Stimulated activated CD4-positive, alpha-beta T cell treated with anti-CD3 and anti-CD28 coated beads, Interleukin-4, amount 100 ng/mL, for 4 hours (primary cell): ENCODE measurements at regions not wholly inside any gene's neighbourhood (a gene's known extent, or its start where the extent isn't known, plus 50 kb on each side); places are given as distances from the start of the nearest gene placed in this dataset.

ENCODE experiments used
- DNase-seq, 2 experiments: peaks; one replicate each; pipeline ENCODE4 v3.0.0-alpha.2; 2020

- no peak for DNase-seq
Observed at GRCh38 chr5:68894673-68895072, 199.1 kb upstream of the SLC30A5 start.

GRCh38 chr5:68898951-68899471 lies 194.8 kb upstream of the SLC30A5 start:
- no peak for DNase-seq

DNA sequence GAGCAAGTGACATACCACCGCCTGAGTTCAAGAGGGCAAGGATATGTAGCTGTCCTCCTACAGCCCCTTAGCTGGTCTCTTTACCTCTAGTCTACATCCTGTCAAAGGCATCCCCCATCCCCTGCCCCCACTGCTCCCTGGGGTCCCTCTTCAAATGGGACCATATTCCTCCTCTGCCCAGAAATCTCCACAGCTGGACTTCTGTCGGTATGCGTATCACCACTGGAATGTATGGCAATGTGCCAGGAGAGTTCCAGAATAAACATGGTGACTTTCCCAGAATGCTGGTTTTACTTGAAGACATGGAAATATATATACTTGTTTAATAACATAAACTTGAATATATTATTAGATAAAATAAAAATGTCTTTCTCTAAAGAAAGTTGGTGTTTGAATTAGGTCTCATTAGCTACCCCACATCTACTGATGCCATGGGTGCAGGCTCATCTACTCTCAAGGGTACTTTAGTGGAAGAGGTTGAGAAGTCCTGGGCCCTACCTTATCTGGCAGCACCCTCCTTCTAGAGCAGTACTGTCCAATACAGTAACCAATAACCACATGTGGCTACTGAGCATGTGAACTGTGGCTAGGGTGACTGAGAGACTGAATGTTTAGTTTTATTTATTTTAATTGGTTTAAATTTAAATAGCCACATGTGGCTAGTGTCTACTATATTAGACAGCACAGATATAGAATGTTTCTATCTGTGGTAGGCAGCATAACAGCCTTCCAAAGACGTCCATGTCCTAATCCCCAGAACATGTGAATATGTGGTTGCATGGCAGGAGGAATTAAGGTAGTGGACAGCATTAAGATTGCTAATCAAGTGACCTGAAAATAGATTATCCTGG lies 181.7 kb upstream of the SLC30A5 start:
- no peak for DNase-seq

DNA sequence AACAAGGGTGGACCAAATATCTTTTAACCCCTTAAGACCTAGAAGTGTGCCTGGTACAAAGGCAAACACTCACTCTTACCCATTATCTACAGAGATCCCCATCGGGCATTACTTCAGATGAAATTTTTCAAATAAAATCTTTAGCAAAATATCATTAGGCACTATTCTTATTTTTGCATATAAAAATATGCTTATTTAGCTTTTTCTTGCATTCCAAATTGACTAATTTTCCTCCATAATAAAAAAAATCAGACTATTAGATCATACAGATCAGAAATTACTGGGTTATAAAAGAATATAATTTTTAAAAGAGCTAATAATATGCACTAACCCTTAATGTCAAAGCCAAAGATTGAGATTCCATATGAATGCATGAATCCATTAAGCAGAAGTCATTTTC lies 178.7 kb upstream of the SLC30A5 start:
- no peak for DNase-seq

GRCh38 chr5:68918306-68918705 lies 175.5 kb upstream of the SLC30A5 start:
- no peak for DNase-seq

GRCh38 chr5:68919988-68920490 lies 173.8 kb upstream of the SLC30A5 start:
- no peak for DNase-seq

- no peak for DNase-seq
Observed at GRCh38 chr5:68920888-68921287, 172.9 kb upstream of the SLC30A5 start.

DNA sequence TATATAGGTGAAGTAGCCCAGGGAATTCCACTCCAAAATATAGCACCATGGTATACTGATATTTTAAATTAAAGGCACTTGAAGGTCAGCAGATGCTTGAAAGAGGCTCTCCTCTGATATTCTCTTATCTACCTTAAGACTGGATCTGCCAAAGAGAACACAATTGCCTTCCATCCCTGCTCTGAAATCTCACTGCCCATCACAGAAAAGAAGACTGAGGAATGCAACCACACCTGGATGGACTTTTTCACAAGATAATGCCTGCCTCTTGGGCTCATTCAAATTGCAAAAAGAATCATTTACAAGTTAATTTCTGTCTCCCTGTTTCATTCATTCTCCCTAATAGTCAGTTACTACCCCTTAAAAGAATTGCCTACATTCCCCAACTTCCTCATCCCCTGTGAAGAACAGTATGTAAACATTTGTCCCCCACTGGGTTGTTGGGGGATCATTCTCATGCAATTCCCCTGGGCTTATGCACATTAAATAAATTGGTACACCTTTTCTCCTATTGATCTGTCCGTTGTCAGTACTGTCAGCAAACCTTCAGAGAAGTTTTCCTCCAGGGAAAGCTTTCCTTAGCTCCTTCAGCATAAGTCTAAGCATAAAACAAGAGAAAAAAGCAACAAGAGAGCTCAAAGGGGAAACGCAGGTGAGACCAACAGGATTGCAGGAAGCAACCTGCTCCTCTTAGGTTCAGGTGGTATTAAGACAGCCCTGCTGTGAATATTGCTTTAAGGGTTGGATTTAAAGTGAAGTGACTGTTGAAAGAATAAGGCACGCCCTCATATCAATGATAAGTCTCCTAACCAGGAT lies 171.4 kb upstream of the SLC30A5 start:
- DNase-seq: no peak

DNA sequence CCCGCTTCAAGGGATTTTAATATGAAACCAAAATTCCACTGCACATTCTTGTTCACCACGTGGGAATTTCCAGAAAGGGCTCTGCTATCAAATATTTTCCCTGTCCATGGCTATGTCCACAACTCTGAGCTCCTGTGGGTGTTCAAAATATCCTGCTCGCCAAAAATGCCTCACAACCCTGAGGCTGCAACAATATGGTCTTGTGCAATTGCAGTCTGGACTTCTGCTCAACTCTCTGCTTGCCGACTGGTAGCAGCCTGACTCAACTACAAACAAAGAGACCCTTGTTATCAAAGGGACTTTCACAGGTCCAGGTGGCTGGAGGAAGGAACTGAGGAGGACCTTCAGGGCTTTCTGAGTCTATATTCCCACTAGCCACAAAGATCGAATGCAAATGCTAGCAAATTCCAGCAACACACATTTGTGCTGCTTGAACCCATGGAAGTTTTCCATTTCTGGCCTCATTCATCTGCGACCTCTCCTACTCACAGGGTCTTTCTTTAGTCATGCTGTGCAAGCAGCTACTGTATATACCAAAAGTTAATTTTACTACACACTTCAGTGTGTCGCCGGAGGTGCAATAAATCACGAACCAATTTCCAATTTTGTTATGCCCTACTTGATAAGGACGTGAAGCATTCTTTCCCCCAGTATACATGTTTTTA lies 169.2 kb upstream of the SLC30A5 start:
- DNase-seq: no peak

DNA sequence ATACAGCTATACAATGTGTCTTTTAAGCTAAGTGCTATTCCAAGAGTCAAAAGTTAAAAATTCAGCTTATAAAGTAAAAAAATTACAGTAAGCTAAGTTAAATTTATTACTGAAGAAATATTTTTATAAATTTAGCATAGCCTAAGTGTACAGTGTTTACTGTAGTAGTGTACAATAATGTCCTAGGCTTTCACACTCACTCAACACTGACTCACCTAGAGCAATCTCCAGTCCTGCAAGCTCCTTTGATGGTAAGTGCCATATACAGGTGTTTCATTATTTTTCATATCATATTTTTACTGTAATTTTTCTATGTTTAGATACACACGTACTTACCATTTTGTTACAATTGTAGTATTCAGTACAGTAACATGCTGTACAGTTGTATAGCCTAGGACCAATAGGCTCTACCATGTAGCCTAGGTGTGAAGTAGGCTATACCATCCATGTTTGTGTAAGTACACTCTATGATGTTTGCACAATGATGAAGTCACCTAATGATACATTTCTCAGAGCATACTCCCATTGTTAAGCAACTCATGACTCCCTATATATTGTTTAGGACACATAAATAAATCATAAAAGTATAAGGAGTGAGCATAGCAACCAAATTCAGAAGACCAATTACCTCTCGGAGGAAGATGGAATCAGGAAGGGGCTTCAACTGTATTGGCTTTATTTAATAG lies 165.1 kb upstream of the SLC30A5 start:
- DNase-seq: no peak

DNA sequence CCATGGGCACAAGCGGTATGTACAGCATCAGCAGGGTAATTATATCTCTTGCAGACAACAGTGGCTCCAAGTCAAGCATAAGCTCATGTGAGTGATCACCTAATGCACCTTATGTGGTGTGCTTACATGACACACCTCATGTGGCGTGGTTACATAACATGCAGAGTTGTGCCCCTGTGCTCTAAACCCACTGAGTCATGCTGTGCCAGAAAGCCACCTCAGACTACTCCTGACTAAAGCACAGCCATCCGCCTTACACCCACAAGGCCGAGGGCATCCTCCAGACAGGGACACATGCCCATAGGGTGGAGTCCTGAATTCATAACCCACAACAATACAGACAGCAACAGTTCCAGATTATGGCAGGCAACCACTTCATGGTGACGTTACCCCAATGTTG lies 163.7 kb upstream of the SLC30A5 start:
- no peak for DNase-seq

DNA sequence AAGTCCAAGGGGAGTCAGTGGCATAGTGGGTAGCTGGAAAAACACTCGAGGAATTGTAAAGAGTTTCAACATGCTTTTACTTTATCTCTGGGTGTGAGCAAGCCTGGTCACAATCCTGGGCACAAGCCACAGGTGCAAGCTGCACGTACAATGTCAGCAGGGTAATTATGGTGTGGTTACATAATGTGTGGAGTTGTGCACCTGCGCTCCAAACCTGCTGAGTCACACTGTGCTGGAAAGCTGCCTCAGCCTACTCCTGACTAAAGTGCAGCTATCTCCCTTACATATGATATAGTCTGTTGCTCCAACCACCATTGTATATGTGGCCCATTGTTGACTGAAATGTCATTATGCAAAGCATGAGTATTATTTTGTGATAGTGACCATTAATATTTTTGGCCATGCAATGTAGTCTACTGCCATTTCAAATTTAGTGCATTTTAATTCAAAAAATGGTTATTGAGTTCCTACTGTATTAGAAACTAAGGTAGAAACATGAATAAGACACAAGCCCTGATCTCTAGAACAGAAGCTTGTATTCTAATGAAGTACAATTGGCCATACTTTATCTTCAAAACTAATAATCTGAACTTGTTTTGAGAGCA lies 160.9 kb upstream of the SLC30A5 start:
- DNase-seq: no peak

DNA sequence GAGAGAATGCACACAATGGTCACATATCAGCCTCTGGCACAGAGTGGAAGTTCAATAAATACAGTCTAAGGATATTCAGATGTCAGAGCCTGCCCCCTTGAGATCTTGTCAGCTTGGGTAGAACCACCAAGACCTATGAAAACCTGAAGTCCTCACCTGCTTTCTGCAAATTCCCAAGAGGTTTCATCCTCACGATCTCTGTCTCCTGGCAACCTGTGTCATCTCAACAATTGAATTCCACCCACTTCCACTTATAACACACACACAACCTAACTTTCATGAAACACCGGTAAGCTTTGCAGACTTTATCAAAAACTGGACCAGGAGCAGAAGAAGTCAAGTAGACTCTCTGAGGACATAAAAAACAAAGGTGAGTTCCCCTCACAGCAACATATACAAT lies 151.6 kb upstream of the SLC30A5 start:
- DNase-seq: no peak

DNA sequence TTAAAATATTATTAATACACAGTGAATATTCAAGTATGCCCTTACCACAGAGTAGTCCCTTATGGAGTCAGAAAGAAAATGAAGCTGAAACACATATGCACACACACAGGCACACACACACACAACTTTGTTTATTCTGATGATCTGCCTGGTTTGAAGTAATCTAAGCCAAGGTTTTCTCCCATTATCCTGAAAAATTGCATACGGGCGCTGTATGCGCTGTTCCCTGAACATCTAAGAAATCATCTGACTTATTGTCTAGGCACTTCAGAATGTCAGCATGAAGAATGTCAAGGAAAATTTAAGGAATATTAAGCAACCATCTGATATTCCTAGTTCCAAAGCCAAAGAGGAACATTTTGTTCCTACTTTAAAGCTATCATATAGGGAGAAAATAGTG lies 147.1 kb upstream of the SLC30A5 start:
- no peak for DNase-seq

DNA sequence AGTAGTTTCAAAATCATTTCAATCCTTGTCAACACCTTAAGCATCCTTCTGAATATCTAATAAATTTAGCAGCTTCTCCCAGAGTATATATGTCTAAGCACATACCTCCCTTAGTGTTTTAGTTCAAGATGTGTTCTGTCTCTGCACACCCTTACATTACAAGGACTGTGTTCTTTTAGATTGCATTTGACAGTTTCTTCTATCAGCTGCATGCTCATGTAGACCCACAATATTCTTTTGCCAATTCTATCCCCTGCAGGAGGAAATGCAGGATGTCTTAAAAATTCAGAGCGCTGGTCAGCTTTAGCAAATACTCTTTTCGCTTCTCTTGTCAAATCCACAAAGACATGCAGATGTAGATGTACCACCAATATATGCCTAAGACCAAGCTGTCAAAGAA lies 145.8 kb upstream of the SLC30A5 start:
- DNase-seq: no peak

DNA sequence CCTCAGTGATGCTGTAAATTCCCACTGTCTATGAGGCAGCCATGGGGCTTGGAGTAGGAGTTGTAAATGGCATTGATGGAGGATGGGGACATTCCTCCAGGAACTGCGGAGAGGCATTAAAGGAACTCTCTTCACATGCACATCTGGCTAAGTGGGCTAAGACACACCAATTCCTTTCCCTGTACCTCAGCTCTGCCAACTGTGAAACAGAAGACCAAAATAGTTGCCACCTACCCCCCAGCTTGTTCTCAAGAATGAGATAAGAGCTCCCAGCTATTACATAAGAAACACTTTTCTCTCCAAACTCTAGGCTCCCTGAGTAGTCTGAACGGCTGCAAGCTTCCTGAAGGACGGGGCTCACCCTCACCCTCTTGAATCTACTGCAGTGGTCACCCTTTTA lies 144.6 kb upstream of the SLC30A5 start:
- no peak for DNase-seq

- DNase-seq: no peak
Observed at GRCh38 chr5:68949711-68950110, 144.1 kb upstream of the SLC30A5 start.

DNA sequence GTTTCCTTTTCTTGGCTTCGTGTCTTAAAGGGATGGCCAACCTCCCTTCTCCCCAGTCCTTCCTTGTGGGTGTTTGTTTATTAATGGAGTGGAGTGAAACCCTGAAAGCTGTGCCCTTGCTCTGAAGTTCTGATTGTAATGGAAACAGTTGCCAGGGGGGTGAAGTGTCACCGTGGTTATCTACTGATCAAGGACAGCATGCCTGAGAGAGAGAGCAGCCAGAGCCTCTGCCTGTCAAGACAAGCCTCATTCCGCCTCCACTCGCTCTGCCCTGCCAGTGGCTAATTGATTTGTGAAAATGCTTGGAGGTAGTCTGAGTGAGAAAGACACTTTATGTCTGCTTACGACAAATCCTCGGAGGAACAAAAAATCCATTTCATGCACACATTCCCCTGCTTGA lies 143.7 kb upstream of the SLC30A5 start:
- DNase-seq: no peak

GRCh38 chr5:68950930-68951329 lies 142.9 kb upstream of the SLC30A5 start:
- DNase-seq: no peak

DNA sequence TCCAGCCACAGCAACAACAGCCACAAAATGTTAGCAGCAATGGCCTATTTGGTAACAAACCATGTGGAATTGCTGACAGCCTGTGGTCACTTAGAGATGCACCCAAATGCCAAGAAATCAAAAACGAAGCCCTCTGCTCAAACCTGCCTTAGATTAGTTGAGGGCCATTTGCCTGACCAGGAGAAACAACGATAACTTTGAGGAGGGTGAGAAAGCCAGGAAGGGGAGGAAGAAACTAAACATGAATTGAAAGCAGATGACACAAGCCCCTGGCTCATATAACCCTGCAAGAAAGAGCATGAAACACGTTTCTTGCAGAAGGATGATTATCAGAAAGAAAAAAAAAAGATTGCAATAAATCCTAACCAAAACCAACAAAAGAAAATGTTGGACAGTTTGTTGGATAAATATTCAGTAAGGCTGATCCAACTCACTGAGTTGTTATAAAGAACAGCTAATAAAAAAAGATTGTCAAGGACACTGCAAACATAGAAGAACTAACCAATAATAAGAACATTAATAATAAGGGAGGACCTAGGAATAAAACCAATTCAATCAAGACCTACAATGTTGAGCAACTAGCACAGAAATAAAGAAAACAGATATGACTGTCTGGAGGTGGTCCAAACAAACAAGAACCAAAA lies 140.5 kb upstream of the SLC30A5 start:
- DNase-seq: no peak

DNA sequence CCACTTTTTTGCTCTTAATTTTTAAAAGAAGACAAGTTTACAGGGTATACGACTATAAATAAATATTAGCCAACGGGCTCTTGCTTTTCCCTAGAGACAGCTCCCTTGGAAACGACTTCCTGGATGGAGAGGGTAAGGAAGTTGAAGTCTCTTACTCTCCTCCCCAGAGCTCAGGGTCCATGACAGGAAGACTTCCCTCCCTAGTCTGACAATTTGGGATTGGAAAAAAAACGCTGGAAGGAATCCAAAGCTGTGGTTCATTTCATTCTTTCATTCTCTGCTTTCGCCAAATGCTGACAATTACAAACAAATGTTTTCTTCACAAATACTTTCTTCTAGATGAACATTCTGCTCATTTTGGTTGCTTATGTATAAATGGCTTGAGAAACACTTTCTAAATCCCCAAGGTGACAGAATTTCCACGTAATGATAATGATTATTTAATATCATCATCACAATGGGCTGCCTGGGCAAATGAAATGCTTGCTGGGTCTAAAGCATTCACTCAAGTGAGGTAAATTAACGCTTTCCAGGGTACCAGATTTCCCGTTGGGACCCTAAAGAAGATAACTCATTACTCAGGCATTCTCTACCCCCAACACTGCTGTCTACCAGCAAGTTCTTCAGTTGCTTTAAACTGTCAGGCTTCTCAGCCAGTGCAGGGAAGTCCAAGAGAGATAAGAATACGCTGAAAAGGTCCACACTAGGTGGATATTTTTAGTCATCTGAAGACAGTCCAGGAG lies 139.8 kb upstream of the SLC30A5 start:
- DNase-seq: no peak
